ENCODE measurements at regions not wholly inside any gene's neighbourhood (a gene's known extent, or its start where the extent isn't known, plus 50 kb on each side); places are given as distances from the start of the nearest gene placed in this dataset.

DNA sequence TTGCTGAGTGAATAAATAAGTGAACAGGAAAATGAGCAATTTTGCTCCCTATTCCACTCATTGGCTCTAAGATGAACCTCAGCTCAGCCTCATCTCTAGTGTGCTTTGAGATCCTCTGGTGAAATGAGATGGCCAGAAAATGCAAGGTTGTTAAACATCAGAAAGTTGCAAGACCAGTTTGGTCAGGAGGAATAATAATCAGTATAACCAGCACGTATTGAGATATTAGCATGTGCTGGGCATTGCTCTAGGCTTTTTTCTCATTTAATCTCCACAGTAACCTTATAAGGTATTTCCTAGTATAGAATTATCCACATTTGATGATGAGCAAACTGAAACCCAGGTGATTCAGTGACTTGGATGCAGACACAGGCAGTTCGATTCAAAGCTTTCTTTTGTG, 110.5 kb upstream of the PAK3 start:
- H3K27me3 ChIP-seq (ENCODE audit: control insufficient read depth in 2 of 2, insufficient read depth in 2 of 2, low read length in 2 of 2) = no peaks in the 10 kb centered on the region
- H2AFZ ChIP-seq (ENCODE audit: low read depth, low read length) = no peak overlapping the region
- no peaks in the 10 kb centered on the region for H3K9me1 ChIP-seq (replicated peaks; ENCODE audit: control insufficient read depth, extremely low read depth, insufficient read depth, low read length)
- no peak for FAIRE-seq
- TF ChIP-seq GATA2 (IDR thresholded peaks at IDR 0.05; ENCODE audit: insufficient read depth, insufficient read length, low read depth, low read length) = no peak
- no peak for TF ChIP-seq FOS (IDR thresholded peaks at IDR 0.05; ENCODE audit: borderline replicate concordance, insufficient read depth, low read length)
- no peak for TF ChIP-seq EZH2 (IDR thresholded peaks at IDR 0.05; ENCODE audit: borderline replicate concordance, low read depth, low read length, severe bottlenecking)
- no peak for TF ChIP-seq JUN (IDR thresholded peaks at IDR 0.05; ENCODE audit: borderline replicate concordance, insufficient read depth, insufficient read length, low read depth)
- TF ChIP-seq POLR2A (IDR thresholded peaks at IDR 0.05; ENCODE audit: low read depth, low read length) = no peak
- no peak for TF ChIP-seq POLR2AphosphoS5 (IDR thresholded peaks at IDR 0.05; ENCODE audit: insufficient read depth, low read depth, low read length)
- TF ChIP-seq, protein P1, sequence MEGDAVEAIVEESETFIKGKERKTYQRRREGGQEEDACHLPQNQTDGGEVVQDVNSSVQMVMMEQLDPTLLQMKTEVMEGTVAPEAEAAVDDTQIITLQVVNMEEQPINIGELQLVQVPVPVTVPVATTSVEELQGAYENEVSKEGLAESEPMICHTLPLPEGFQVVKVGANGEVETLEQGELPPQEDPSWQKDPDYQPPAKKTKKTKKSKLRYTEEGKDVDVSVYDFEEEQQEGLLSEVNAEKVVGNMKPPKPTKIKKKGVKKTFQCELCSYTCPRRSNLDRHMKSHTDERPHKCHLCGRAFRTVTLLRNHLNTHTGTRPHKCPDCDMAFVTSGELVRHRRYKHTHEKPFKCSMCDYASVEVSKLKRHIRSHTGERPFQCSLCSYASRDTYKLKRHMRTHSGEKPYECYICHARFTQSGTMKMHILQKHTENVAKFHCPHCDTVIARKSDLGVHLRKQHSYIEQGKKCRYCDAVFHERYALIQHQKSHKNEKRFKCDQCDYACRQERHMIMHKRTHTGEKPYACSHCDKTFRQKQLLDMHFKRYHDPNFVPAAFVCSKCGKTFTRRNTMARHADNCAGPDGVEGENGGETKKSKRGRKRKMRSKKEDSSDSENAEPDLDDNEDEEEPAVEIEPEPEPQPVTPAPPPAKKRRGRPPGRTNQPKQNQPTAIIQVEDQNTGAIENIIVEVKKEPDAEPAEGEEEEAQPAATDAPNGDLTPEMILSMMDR (IDR thresholded peaks at IDR 0.05; ENCODE audit: extremely low read depth in 1 of 2, insufficient read depth in 1 of 2, low read depth in 1 of 2, low read length in 2 of 2) = no peak
- TF ChIP-seq MYC (IDR thresholded peaks at IDR 0.05; ENCODE audit: low read depth, low read length) = no peak
- TF ChIP-seq, protein P2, sequence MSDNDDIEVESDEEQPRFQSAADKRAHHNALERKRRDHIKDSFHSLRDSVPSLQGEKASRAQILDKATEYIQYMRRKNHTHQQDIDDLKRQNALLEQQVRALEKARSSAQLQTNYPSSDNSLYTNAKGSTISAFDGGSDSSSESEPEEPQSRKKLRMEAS (IDR thresholded peaks at IDR 0.05; ENCODE audit: insufficient read depth, insufficient read length) = no peak
- H3K4me1 ChIP-seq (ENCODE audit: control insufficient read depth, extremely low read depth, insufficient read depth, low read length) = no peaks in the 10 kb centered on the region
- no peak overlapping the region for H3K4me3 ChIP-seq (replicated peaks in 1 of 3; ENCODE audit: insufficient read depth in 1 of 3, low read depth in 1 of 3, low read length in 3 of 3)
- no peaks in the 10 kb centered on the region for H3K79me2 ChIP-seq (ENCODE audit: control insufficient read depth, insufficient read depth, low read length)
- H3K27ac ChIP-seq (ENCODE audit: insufficient read depth, low read depth, low read length) = no peak overlapping the region
- dilution Hi-C loops (cut with MboI; ENCODE audit: extremely low pct_ligation_motif_present, low sequenced_read_pairs) (no loop called here), intact Hi-C loops (cut with micrococcal nuclease) (no loop called here)
- no peak overlapping the region for H3K4me2 ChIP-seq (ENCODE audit: insufficient read depth, low read length)
- ChIA-PET POLR2A (no interaction called here), CTCF (no interaction called here)
- no peaks in the 10 kb centered on the region for H4K20me1 ChIP-seq (replicated peaks; ENCODE audit: control insufficient read depth, extremely low read depth, insufficient read depth, low read length)
- H3K9me3 ChIP-seq (replicated peaks; ENCODE audit: control insufficient read depth, insufficient read depth, low read length) = no peaks in the 10 kb centered on the region
- no peak overlapping the region for H3K9ac ChIP-seq (replicated peaks; ENCODE audit: extremely low read depth, insufficient read depth, low read length)
- BruUV-seq (replicated peaks) = no TSS peak
- DNase-seq (ENCODE audit: low read depth, low spot score) = no peak
- H3K36me3 ChIP-seq (ENCODE audit: control insufficient read depth in 2 of 2, extremely low read depth in 1 of 2, insufficient read depth in 2 of 2, low read length in 2 of 2) = no peaks in the 10 kb centered on the region

All from endothelial cell of umbilical vein (primary cell).